HepG2 (cell line): ENCODE measurements at regions not wholly inside any gene's neighbourhood (a gene's known extent, or its start where the extent isn't known, plus 50 kb on each side); places are given as distances from the start of the nearest gene placed in this dataset.

Experiments
- GABPA ChIP-seq, 2 experiments: IDR thresholded peaks; 2 replicates each; pipeline ENCODE4 v1.6.1; 2011 to 2016; ENCODE audit warnings: low read depth in 2 of 2, low read length in 1 of 2, missing biosample characterization in 1 of 2, missing genetic modification characterization in 1 of 2
- JUN ChIP-seq: sonication (generic); formaldehyde crosslinking; IDR thresholded peaks from 2 replicates; pipeline ENCODE4 v1.4.0; 2020; ENCODE audit warnings: mild to moderate bottlenecking, missing genetic modification reagents
- MYC ChIP-seq: sonication (generic); formaldehyde crosslinking; IDR thresholded peaks from 2 replicates; pipeline ENCODE4 v1.9.0; 2021; ENCODE audit warnings: missing genetic modification reagents, borderline replicate concordance
- YY1 ChIP-seq: IDR thresholded peaks from 2 replicates; pipeline ENCODE4 v1.6.1; 2011; ENCODE audit warnings: low read length, low read depth, moderate library complexity, mild to moderate bottlenecking; ENCODE audit not compliant: insufficient read depth, insufficient replicate concordance
- ZNF232 ChIP-seq: sonication (generic); formaldehyde crosslinking; IDR thresholded peaks from 2 replicates; pipeline ENCODE4 v1.4.0; 2020; ENCODE audit warnings: missing genetic modification reagents, borderline replicate concordance
- ZNF260 ChIP-seq: sonication (generic); formaldehyde crosslinking; IDR thresholded peaks from 2 replicates; pipeline ENCODE4 v1.4.0; 2020; ENCODE audit warnings: missing genetic modification reagents, low read depth, mild to moderate bottlenecking, borderline replicate concordance
- ZNF263 ChIP-seq: sonication (generic); formaldehyde crosslinking; IDR thresholded peaks from 2 replicates; pipeline ENCODE4 v1.4.0; 2020; ENCODE audit warnings: missing genetic modification reagents
- ZNF468 ChIP-seq: sonication (generic); formaldehyde crosslinking; IDR thresholded peaks from 2 replicates; pipeline ENCODE4 v1.8.0; 2022; ENCODE audit warnings: mild to moderate bottlenecking, moderate library complexity, missing genetic modification reagents
- ZNF776 ChIP-seq: sonication (generic); formaldehyde crosslinking; IDR thresholded peaks from 2 replicates; pipeline ENCODE4 v1.4.0; 2020; ENCODE audit warnings: mild to moderate bottlenecking, missing genetic modification reagents
- ZNF878 ChIP-seq: sonication (generic); formaldehyde crosslinking; IDR thresholded peaks from 2 replicates; pipeline ENCODE4 v1.8.1; 2023; ENCODE audit warnings: mild to moderate bottlenecking, missing genetic modification reagents, moderate library complexity
- TF ChIP-seq, protein P1 (sequence below): sonication (generic); formaldehyde crosslinking; IDR thresholded peaks from 2 replicates; pipeline ENCODE4 v1.5.0; 2020; ENCODE audit warnings: mild to moderate bottlenecking, missing genetic modification reagents, moderate library complexity
- TF ChIP-seq, protein P2 (sequence below): sonication (generic); formaldehyde crosslinking; IDR thresholded peaks from 2 replicates; pipeline ENCODE4 v1.4.0; 2020; ENCODE audit warnings: low read depth, mild to moderate bottlenecking, missing genetic modification reagents

DNA sequence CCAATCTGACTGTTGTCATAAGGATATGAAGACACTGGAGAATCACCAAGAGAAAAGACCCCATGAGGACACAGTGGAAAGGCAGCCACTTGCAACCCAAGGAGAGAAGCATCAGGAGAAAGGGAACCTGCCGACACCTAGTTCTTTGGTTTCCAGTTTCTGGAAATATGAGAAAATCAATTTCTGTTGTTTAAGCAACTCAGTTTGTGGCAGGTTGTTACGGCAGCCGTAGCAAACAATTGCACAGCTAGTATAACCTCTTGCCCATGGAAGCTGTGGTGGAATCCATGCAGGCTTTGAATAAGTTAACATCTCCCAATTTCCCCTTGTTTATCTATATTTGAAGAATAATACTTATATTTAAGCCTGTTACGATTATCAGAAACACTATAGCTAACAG, 1103.0 kb upstream of the PHF14 start:
- TF ChIP-seq MYC (no peak), ZNF260 (CRISPR knock-in tag) (no peak), ZNF468 (CRISPR knock-in tag) (no peak), YY1 (no peak), JUN (CRISPR knock-in tag) (no peak), GABPA (IDR thresholded peaks at IDR 0.05; ENCODE audit: low read depth, low read length) (no peak), GABPA (CRISPR knock-in tag; IDR thresholded peaks at IDR 0.05; ENCODE audit: low read depth) (no peak), ZNF232 (CRISPR knock-in tag) (no peak), ZNF878 (no peak), ZNF263 (CRISPR knock-in tag) (no peak), ZNF776 (CRISPR knock-in tag) (no peak)
- TF ChIP-seq, protein P1, sequence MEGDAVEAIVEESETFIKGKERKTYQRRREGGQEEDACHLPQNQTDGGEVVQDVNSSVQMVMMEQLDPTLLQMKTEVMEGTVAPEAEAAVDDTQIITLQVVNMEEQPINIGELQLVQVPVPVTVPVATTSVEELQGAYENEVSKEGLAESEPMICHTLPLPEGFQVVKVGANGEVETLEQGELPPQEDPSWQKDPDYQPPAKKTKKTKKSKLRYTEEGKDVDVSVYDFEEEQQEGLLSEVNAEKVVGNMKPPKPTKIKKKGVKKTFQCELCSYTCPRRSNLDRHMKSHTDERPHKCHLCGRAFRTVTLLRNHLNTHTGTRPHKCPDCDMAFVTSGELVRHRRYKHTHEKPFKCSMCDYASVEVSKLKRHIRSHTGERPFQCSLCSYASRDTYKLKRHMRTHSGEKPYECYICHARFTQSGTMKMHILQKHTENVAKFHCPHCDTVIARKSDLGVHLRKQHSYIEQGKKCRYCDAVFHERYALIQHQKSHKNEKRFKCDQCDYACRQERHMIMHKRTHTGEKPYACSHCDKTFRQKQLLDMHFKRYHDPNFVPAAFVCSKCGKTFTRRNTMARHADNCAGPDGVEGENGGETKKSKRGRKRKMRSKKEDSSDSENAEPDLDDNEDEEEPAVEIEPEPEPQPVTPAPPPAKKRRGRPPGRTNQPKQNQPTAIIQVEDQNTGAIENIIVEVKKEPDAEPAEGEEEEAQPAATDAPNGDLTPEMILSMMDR (CRISPR knock-in tag) = no peak
- TF ChIP-seq, protein P2, sequence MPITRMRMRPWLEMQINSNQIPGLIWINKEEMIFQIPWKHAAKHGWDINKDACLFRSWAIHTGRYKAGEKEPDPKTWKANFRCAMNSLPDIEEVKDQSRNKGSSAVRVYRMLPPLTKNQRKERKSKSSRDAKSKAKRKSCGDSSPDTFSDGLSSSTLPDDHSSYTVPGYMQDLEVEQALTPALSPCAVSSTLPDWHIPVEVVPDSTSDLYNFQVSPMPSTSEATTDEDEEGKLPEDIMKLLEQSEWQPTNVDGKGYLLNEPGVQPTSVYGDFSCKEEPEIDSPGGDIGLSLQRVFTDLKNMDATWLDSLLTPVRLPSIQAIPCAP (CRISPR knock-in tag) = no peak
